Dendritic cell treated with granulocyte-macrophage colony-stimulating factor and Interleukin-4, amounts not matched to agents 40 ng/mL and 50 ng/mL, for 4 days (primary cell): ENCODE measurements at regions not wholly inside any gene's neighbourhood (a gene's known extent, or its start where the extent isn't known, plus 50 kb on each side); places are given as distances from the start of the nearest gene placed in this dataset.
A peak's percentile ranks its signal among the peaks of the same experiment; 100 is the strongest.

Experiments used
- H3K27ac Mint-ChIP-seq: one replicate; pipeline ENCODE4 v1.8.0; 2022; ENCODE audit warnings: mild to moderate bottlenecking, mixed read lengths
- H3K27me3 Mint-ChIP-seq: one replicate; pipeline ENCODE4 v1.8.0; 2022; ENCODE audit warnings: mild to moderate bottlenecking, mixed read lengths
- H3K36me3 Mint-ChIP-seq: one replicate; pipeline ENCODE4 v1.8.0; 2022; ENCODE audit warnings: low read depth, mixed read lengths
- H3K4me1 Mint-ChIP-seq: one replicate; pipeline ENCODE4 v1.8.0; 2022; ENCODE audit warnings: low read depth, mixed read lengths
- H3K4me3 Mint-ChIP-seq: one replicate; pipeline ENCODE4 v1.8.0; 2022; ENCODE audit warnings: mild to moderate bottlenecking, moderate library complexity, mixed read lengths
- H3K9me3 Mint-ChIP-seq: one replicate; pipeline ENCODE4 v1.8.0; 2022; ENCODE audit warnings: mixed read lengths
- intact Hi-C: fragments of 100-400 bp; cut with micrococcal nuclease; formaldehyde crosslinking; loops from one replicate; pipeline ENCODE4 v1.15.0; 2022

DNA sequence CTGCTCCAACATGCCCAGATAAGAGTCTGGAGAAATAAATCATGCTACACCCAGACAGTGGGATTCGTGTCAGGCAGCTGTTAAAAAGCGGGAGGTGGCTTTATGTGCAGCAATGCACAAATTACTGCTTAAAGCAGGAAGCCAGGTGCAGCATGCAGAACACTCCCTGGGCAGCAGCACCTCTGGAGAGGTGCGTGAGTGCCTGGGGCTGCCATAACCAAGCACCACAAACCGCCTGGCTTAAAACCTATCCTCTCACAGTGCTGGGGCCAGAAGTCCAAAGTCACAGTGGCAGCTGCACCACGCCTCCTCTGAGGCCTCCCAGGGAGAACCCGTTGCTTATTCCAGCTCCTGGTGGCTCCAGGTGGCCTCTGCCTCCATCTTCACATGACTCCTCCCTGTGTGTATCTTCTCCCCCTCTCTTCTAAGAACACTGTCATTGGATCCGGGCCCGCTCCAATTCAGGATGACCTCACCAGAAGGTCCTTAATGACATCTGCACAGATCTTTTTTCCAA, 115.6 kb downstream of the SIK1 start:
- Mint-ChIP-seq H3K4me3 (no peak overlapping the region), H3K36me3 (no peaks in the 10 kb centered on the region), H3K9me3 (no peaks in the 10 kb centered on the region), H3K27ac (no peak overlapping the region), H3K4me1 (peaks cover 6% of the 10 kb centered on the region), H3K27me3 (peaks cover 9% of the 10 kb centered on the region)
- intact Hi-C loops, result no loop called here

DNA sequence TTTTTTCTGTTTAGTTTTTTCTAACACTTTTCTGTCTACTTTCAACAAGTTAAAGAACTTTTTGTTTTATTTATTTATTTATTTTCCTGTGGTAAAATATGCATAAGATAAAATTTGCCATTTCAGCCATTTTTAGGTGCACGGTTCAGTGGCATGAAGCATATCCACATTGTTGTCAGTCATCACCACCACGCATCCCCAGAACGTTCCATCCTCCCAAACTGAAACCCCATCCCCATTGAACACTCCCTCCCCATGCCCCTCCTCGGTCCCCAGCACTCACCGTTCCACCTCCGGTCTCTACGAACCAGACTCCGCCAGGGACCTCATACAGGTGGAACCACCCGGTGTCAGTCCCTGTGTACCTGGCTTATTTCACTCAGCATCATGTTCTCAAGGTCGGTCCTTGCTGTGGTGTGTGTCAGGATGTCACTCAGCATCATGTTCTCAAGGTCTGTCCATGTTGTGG, 118.1 kb downstream of the SIK1 start:
- H3K4me3 Mint-ChIP-seq, result no peak overlapping the region
- H3K36me3 Mint-ChIP-seq, result no peaks in the 10 kb centered on the region
- peaks cover 6% of the 10 kb centered on the region for H3K4me1 Mint-ChIP-seq
- H3K27ac Mint-ChIP-seq, result no peak overlapping the region
- H3K27me3 Mint-ChIP-seq, result peaks cover 10% of the 10 kb centered on the region
- no peaks in the 10 kb centered on the region for H3K9me3 Mint-ChIP-seq
- intact Hi-C loops, result no loop called here

DNA sequence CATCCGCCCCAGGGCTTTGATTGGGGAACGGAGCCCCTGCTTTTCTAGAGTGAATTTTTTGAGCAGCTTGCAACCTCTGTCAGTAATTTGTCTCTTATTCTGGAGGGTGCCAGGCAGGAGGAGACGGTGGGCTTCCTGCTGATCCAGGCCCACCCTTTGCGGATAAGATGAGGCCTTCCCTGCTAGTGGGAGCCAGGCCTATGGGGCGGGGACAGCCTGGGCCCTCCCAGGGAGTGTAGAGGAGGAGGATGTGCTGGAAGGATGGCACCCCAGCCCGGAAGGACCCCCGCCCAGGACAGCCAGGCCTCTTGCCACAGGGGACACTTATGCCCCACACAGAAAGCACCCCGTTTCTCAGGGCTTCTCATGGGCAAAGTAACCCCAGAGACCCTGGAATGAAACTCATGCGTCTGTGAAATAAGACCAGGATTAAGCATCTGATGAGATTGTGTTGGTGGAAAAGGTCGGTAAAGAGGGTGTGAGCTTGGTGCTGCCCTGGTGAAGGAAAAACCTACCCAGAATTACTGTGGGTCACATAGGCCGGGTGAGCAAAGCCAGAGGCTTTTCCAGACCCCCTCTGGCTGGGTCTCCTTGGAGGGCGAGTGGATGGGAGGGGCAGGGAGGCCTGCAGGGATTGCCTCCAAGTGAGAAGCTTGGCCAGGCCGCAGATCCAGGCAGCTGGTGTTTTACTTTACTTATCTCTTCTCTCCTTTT, 118.7 kb downstream of the SIK1 start:
- Mint-ChIP-seq H3K9me3 (no peaks in the 10 kb centered on the region), H3K4me3 (no peak overlapping the region)
- intact Hi-C loops, result no loop called here

DNA sequence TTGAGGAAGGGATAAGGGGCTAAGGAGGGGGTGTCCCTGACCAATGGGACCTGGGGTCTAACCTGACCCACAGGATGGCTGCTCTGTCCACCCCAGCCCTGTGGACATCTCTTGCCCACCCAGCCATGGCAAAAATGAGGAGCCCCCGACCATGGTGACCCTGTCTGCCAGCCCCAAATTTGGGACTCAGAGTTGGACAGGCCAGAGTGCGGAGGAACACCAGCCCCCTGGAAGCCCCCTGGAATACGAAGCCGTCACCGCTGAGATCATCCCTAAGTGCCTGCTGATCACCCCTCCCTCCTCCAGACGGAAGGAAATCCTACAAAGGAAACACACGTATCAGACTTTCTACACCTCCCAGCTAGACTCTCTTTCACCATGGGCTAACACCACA, 119.3 kb downstream of the SIK1 start:
- Mint-ChIP-seq H3K9me3 (no peaks in the 10 kb centered on the region), H3K27ac (peak overlapping the region; percentile 43), H3K36me3 (no peaks in the 10 kb centered on the region), H3K4me3 (no peak overlapping the region), H3K27me3 (peaks cover 13% of the 10 kb centered on the region), H3K4me1 (peaks cover 6% of the 10 kb centered on the region)
- intact Hi-C loops, result no loop called here

More for the DNA sequence above, 118.7 kb downstream of the SIK1 start:
- Mint-ChIP-seq H3K4me1 (peaks cover 6% of the 10 kb centered on the region), H3K36me3 (no peaks in the 10 kb centered on the region), H3K27me3 (peaks cover 13% of the 10 kb centered on the region), H3K27ac (peak overlapping the region; percentile 43)

DNA sequence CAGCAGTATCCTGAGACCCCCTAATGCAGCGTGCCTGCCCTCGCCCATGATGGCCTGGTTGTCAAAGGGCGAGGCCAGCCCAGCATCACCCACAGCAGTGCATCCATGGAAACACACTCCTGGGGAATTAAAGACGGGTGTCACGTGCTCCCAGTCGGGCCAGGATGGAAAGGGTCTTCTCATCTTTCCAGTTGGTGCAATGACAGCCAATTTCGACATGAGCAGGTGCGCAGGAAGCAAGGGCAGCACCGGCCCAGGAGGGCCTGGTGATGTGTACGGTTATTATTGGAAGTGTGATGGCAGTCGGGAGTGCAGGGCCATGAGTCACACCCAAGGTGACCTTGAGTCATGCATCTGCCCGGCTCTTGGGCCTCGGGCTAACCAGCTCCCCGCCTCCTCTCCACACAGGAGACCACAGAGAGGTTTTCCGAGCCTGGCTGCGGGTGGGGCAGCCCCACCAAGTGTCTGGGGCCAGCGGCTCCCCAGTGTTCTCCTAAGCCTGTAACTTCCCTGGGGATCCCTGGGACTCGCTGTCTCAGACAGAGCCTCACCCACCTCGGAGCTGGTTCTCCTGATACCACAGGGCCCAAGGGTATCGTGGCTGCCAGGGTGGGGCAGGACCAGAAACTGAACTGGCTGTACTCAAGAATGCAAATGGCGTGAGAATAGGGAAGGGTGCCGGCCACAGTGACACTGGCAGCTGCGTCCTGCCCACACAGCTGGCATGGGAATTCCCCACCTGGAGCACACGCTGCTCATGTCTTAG, 119.8 kb downstream of the SIK1 start:
- Mint-ChIP-seq H3K9me3 (no peaks in the 10 kb centered on the region), H3K4me3 (no peak overlapping the region), H3K36me3 (no peaks in the 10 kb centered on the region), H3K4me1 (peaks cover 6% of the 10 kb centered on the region), H3K27me3 (peaks cover 13% of the 10 kb centered on the region), H3K27ac (peak overlapping the region; percentile 2)
- intact Hi-C loops, result no loop called here

DNA sequence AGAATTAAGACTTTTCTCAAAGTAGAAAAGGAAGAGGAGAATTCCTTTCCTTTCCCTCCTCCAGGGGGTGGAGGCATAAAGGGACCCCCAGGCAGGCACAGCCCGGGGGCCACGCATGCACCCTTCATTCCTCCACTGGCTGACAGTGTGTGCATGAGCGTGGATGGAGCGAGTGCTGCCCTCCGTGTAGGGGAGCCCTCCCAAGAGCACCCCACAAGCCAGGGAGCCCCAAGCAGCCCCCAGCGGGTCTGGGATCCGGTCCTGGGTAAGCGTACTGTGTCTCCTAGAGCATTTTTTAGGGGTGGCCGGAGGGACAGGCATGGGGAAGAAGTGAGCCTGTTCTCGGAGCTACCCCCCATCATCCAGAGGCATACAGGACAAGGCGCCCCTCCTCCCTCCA, 120.5 kb downstream of the SIK1 start:
- Mint-ChIP-seq H3K9me3 (no peaks in the 10 kb centered on the region), H3K4me3 (no peak overlapping the region), H3K4me1 (peaks cover 6% of the 10 kb centered on the region), H3K27me3 (peaks cover 13% of the 10 kb centered on the region), H3K27ac (no peak overlapping the region), H3K36me3 (no peaks in the 10 kb centered on the region)
- intact Hi-C loops, result no loop called here

DNA sequence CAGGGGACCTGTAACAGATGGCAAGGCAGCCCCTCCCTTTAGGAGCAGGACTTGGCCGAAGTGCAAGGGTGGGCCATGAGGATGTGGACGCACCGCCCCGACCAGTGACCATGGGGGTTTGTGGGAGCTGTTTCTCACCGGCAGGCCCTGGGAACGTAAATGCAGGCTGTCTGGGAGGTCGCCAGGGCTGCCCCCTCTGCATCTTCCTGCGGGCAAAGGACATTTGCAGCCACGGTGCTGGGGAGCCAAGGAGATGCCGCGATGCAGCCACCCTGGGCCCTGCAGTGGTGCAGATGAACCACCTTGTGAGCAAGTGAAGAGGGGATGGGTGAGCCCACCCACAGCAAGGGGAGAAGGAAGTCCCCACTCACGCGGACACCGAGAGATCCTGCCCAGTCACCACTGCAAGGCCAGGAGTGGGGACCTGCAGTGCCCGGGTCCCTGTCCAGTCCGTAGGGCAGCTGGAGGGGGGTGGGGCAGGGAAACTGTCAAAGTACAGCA, 121.1 kb downstream of the SIK1 start:
- H3K4me3 Mint-ChIP-seq, result no peak overlapping the region
- no peak overlapping the region for H3K27ac Mint-ChIP-seq
- no peaks in the 10 kb centered on the region for H3K36me3 Mint-ChIP-seq
- no peaks in the 10 kb centered on the region for H3K9me3 Mint-ChIP-seq
- H3K4me1 Mint-ChIP-seq, result peaks cover 6% of the 10 kb centered on the region
- intact Hi-C loops, result no loop called here
- H3K27me3 Mint-ChIP-seq, result peaks cover 13% of the 10 kb centered on the region

DNA sequence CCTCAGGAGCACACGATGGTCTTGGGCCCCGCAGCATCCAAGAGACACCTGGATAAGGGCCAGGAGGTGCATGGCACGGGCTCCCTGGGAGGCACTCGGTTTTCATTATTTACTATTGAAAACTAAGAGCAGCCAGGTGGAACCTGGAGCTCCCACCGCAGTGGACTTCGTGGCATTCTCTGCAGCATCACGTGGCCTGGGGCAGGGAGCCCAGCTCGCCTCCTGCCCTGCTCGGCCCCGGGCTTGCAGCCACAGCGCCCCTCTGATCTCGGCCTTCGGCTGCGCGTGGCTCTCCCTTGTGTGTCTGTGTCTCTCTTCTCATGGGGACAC, 121.6 kb downstream of the SIK1 start:
- no peaks in the 10 kb centered on the region for H3K9me3 Mint-ChIP-seq

DNA sequence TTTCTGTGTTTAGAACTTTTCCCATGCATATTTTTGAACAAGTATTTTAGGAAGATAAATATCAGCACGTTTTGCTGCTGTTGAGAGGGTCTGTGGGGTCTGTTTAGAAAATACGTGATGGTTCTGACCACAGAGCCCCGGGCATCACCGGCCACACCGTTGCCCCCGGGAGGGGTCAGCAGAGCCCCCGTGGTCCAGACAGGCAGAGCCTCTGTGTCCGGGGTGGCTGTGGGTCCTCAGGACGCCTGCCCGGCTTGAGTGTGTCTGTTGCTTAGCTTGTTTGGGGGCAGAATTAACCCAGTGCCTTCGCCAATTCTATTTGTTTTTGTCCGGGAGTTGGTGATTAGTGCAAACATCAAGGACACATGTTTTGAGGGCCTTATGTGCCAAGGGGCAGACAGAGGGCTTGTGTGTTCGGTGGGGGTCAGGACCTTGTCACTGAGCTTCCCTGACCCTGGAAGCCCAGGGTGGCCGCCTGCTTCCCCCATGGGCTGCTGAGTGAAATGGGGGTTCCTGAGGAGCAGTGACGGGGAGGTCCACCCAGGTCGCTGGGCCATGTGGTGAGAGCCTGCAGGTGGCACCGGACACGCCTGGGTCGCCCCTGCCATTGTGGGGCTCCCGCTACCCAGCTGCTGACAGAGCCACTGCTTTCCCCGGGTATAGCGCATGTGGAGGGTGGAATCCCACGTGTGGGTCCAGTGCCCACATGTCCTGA, 122.2 kb downstream of the SIK1 start:
- intact Hi-C loops, result no loop called here
- Mint-ChIP-seq H3K36me3 (no peaks in the 10 kb centered on the region), H3K9me3 (no peaks in the 10 kb centered on the region), H3K27me3 (peaks cover 13% of the 10 kb centered on the region), H3K4me3 (no peak overlapping the region), H3K4me1 (peaks cover 6% of the 10 kb centered on the region), H3K27ac (no peak overlapping the region)

More for the DNA sequence above, 121.6 kb downstream of the SIK1 start:
- Mint-ChIP-seq H3K4me3 (no peak overlapping the region), H3K4me1 (peaks cover 6% of the 10 kb centered on the region), H3K27me3 (peaks cover 13% of the 10 kb centered on the region), H3K36me3 (no peaks in the 10 kb centered on the region), H3K27ac (no peak overlapping the region)
- intact Hi-C loops, result no loop called here

DNA sequence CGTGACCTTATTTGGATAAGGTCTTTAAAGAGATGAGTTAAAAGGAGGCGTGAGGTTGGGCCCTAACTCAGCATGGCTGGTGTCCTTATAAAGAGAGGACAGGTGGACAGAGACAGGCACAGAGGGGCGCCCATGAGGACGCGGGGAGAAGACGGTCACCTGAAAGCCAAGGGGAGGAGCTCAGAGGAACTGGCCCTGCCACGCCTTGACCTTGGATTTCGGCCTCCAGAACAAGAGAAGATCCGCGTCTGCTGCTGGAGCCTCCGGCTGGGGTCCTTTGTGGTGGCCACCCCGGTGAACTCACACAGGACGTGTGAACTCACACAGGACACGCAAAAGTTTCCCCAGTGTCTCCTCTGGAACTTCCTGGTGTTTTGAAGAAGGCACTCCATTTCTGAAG, 122.7 kb downstream of the SIK1 start:
- Mint-ChIP-seq H3K36me3 (no peaks in the 10 kb centered on the region), H3K27me3 (peaks cover 13% of the 10 kb centered on the region), H3K9me3 (no peaks in the 10 kb centered on the region), H3K4me1 (peaks cover 6% of the 10 kb centered on the region), H3K4me3 (no peak overlapping the region), H3K27ac (no peak overlapping the region)
- intact Hi-C loops, result no loop called here

DNA sequence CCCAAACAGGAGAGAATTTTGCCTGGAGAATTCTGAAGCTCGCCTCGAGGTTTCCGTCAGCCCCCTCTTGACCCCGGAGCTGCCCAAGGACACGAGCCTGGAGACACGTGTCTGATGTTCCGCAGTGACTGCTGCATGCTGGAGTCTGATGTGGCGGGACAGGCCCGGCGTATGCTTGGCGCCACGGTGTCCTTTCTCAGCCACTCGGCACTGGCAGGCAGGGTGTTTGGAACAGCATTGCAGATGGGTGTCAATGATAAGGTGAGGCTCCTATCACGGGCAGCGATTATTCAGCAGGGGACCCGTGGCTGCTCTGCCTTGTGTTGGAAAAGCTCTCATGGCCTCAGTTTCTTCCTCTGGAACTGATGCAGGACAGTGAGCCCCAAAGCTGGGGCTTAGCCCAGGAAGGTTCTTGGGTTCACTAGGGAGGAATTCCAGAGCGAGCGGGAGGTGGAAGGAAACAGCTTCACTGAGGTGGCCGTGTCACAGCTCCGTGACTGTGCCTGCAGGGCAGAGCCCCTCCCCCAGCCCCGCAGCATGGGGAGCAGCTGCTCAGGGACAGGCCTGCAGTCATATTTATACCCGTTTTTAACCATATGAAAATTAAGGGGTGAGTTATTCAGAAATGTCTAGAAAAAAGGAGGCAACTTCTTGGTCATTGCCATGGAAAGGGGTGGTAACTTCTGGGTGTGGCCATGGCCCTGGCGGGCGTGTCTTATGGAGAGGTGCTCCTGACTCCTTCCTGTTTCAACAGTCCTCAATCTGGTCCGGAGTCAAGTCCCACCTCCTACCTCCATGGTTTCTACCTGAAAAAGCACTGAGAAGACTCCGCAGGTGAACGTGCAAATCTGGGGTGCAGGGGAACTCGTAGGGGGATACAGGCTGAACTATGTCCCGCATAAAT, 123.4 kb downstream of the SIK1 start:
- H3K27me3 Mint-ChIP-seq, result peaks cover 13% of the 10 kb centered on the region
- peaks cover 6% of the 10 kb centered on the region for H3K4me1 Mint-ChIP-seq
- H3K36me3 Mint-ChIP-seq, result no peaks in the 10 kb centered on the region
- no peak overlapping the region for H3K27ac Mint-ChIP-seq
- no peaks in the 10 kb centered on the region for H3K9me3 Mint-ChIP-seq
- H3K4me3 Mint-ChIP-seq, result no peak overlapping the region
- intact Hi-C loops, result no loop called here

DNA sequence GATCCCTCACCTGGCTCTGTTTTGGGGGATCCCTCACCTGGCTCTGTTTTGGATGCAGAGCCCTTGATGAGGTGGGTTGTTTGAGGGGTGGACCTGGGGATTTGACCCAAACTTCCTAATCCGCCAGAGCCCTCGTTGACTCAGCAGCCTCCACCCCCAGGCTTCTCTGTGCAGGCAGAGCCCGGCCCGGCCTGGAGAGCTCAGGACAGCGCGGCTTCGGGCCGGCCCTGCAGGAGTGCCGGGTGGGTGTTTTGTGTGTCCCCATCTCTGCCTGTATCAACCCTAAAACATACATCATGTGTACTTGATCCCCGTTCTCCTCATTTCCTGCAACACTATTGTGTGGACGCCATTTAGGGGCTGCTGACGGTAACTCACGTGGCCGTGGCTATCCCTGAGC, 124.2 kb downstream of the SIK1 start:
- no peaks in the 10 kb centered on the region for H3K9me3 Mint-ChIP-seq
- H3K4me1 Mint-ChIP-seq, result peaks cover 6% of the 10 kb centered on the region
- intact Hi-C loops, result no loop called here
- no peak overlapping the region for H3K27ac Mint-ChIP-seq
- no peak overlapping the region for H3K4me3 Mint-ChIP-seq
- no peaks in the 10 kb centered on the region for H3K36me3 Mint-ChIP-seq
- H3K27me3 Mint-ChIP-seq, result peaks cover 13% of the 10 kb centered on the region

DNA sequence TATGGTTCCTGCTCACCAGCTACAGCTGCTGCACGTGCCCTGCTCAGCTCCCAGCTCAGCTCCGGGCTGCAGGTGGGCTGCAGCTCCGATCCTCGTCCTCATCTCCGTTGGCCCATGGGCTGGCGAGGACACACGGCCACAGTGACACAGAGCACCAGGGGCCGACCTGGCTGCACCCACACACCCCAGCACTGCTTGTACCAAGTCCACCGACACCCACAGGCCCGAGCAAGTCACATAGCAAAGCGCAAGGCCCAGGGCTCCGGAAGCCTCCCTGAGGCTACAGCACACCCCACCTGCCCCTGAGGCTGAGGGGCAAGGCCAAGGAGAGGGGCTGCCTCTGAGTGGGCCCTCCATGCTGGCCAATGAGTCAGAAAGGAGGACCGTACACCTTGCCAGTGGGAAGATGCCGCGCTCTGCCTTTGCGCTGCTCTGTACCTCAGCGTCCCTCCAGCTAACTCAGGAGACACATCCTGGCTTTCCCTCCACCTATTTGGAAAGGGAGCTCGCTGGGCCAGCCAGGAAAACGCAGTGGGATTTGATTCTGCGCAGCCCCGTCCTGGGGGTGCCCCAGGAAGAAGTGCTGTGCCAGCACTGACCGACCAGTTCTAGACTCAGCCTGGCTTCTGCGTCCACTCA, 124.8 kb downstream of the SIK1 start:
- Mint-ChIP-seq H3K27me3 (peaks cover 13% of the 10 kb centered on the region), H3K4me3 (no peak overlapping the region), H3K36me3 (no peaks in the 10 kb centered on the region), H3K9me3 (no peaks in the 10 kb centered on the region), H3K27ac (no peak overlapping the region), H3K4me1 (peaks cover 1% of the 10 kb centered on the region)
- intact Hi-C loops, result no loop called here
